NB4 (cell line): ENCODE measurements at regions not wholly inside any gene's neighbourhood (a gene's known extent, or its start where the extent isn't known, plus 50 kb on each side); places are given as distances from the start of the nearest gene placed in this dataset.

Source experiments
- POLR2A ChIP-seq: IDR thresholded peaks from 2 replicates; pipeline ENCODE4 v1.6.1; 2011; ENCODE audit warnings: mild to moderate bottlenecking; ENCODE audit not compliant: insufficient read length; ENCODE audit errors: extremely low read depth
- TF ChIP-seq, protein P1 (sequence below): IDR thresholded peaks from 2 replicates; pipeline ENCODE4 v1.6.1; 2011; ENCODE audit warnings: low read depth, low read length
- TF ChIP-seq, protein P2 (sequence below): IDR thresholded peaks from one replicate; pipeline ENCODE4 v1.5.1; 2012; ENCODE audit warnings: low read depth, low read length

DNA sequence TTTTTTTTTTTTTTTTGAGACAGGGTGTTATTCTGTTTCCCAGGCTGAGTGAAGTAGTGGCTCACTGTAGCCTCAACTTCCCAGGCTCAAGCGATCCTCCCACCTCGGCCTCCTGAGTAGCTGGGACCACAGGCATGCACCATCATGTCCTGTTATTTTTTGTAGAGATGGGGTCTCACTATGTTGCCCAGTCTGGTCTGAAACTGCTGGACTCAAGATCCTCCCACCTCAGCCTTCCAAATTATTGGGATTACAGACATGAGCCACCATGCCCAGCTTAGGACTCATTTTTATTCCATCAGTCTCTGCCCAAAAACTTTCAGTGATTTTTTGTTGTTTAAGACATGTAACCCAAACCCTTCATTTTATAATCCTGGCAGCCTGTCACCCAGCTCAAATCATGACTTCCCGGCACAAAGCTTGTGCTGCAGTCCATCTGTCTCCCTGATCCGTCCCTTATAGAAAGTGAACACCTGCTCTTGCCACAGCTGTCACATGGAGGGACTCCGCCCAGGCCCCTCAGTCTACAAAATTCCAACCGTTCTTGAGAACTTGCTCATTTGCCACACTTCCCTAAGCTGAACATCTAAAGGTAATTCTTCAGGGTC lies 183.9 kb upstream of the JARID2 start:
- TF ChIP-seq, protein P1, sequence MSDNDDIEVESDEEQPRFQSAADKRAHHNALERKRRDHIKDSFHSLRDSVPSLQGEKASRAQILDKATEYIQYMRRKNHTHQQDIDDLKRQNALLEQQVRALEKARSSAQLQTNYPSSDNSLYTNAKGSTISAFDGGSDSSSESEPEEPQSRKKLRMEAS, result no peak
- TF ChIP-seq, protein P2, sequence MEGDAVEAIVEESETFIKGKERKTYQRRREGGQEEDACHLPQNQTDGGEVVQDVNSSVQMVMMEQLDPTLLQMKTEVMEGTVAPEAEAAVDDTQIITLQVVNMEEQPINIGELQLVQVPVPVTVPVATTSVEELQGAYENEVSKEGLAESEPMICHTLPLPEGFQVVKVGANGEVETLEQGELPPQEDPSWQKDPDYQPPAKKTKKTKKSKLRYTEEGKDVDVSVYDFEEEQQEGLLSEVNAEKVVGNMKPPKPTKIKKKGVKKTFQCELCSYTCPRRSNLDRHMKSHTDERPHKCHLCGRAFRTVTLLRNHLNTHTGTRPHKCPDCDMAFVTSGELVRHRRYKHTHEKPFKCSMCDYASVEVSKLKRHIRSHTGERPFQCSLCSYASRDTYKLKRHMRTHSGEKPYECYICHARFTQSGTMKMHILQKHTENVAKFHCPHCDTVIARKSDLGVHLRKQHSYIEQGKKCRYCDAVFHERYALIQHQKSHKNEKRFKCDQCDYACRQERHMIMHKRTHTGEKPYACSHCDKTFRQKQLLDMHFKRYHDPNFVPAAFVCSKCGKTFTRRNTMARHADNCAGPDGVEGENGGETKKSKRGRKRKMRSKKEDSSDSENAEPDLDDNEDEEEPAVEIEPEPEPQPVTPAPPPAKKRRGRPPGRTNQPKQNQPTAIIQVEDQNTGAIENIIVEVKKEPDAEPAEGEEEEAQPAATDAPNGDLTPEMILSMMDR, result no peak
- TF ChIP-seq POLR2A, result no peak
